ENCODE measurements at regions not wholly inside any gene's neighbourhood (a gene's known extent, or its start where the extent isn't known, plus 50 kb on each side); places are given as distances from the start of the nearest gene placed in this dataset.

DNA sequence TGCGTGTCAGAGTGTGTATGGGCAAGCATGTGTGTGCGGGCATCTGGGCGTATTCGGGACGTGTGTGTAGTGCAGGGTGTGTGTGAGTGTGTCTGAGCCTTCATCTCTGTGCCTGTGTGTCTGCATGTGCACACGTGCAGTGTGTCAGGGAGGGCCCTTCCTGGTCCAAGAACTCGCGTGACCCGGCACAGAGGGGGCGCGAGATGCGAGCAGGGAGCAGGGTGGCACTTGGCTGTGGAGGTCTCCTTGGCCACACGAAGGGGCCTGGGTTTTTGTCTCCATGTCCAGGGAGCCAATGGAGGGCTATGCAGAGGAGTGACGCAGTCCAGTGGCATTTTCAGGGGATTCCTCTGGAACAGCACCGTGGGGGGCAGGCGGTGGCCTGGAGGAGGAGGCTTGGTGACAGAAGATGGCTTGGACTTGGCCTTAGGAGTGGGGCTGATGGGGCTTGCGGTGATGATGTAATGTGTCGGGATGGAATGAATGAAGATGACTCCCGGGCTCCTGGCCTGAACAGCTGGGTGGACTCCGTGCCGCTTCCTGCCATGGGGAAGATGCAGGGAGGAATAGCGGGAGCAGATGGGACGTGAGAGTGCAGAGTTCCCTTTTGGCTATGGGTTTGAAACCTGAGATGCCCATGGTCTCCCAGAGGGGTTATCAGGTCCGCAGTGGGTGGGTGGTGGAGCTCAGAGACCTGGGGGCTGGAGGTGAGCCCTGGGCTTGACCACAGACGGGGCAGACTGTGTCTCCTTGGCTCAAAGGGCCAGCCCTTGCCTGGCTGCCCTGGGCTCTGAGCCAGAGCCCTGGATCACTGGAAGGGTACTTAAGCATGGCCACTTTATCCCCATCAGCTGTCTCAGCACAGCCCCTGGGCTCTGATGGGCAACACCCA lies 208.3 kb downstream of the PHETA1 start:
- H3K4me2 ChIP-seq (ENCODE audit: low read depth, low read length) = no peak overlapping the region
- no peaks in the 10 kb centered on the region for H3K27me3 ChIP-seq (replicated peaks; ENCODE audit: insufficient read depth, low read length)
- no peak overlapping the region for H2AFZ ChIP-seq (ENCODE audit: low read length)
- no peaks in the 10 kb centered on the region for H3K79me2 ChIP-seq (ENCODE audit: low read length)
- no peak overlapping the region for H3K4me3 ChIP-seq (ENCODE audit: low read length)
- H3K9me2 ChIP-seq (replicated peaks; ENCODE audit: insufficient read depth, low read length) = no peaks in the 10 kb centered on the region
- H3K4me1 ChIP-seq (ENCODE audit: low read length) = no peaks in the 10 kb centered on the region
- no peak overlapping the region for H3K27ac ChIP-seq (ENCODE audit: low read length)
- H3K9me3 ChIP-seq (replicated peaks; ENCODE audit: insufficient read depth, low read length) = no peaks in the 10 kb centered on the region
- no peak overlapping the region for H3K9ac ChIP-seq (ENCODE audit: low read length)
- TF ChIP-seq EZH2phosphoT487 (IDR thresholded peaks at IDR 0.05; ENCODE audit: low read length) = no peak
- TF ChIP-seq EZH2 (optimal IDR thresholded peaks at IDR 0.05; ENCODE audit: low read depth, low read length) = no peak
- TF ChIP-seq, protein P1, sequence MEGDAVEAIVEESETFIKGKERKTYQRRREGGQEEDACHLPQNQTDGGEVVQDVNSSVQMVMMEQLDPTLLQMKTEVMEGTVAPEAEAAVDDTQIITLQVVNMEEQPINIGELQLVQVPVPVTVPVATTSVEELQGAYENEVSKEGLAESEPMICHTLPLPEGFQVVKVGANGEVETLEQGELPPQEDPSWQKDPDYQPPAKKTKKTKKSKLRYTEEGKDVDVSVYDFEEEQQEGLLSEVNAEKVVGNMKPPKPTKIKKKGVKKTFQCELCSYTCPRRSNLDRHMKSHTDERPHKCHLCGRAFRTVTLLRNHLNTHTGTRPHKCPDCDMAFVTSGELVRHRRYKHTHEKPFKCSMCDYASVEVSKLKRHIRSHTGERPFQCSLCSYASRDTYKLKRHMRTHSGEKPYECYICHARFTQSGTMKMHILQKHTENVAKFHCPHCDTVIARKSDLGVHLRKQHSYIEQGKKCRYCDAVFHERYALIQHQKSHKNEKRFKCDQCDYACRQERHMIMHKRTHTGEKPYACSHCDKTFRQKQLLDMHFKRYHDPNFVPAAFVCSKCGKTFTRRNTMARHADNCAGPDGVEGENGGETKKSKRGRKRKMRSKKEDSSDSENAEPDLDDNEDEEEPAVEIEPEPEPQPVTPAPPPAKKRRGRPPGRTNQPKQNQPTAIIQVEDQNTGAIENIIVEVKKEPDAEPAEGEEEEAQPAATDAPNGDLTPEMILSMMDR (IDR thresholded peaks at IDR 0.05; ENCODE audit: low read length) = no peak
- no peaks in the 10 kb centered on the region for H3K36me3 ChIP-seq (replicated peaks; ENCODE audit: insufficient read depth, low read length)
- no peaks in the 10 kb centered on the region for H4K20me1 ChIP-seq (ENCODE audit: insufficient read depth, low read length)
- no peak for DNase-seq
- no peaks in the 10 kb centered on the region for H3F3A ChIP-seq (ENCODE audit: insufficient read depth, low read length)

DNA sequence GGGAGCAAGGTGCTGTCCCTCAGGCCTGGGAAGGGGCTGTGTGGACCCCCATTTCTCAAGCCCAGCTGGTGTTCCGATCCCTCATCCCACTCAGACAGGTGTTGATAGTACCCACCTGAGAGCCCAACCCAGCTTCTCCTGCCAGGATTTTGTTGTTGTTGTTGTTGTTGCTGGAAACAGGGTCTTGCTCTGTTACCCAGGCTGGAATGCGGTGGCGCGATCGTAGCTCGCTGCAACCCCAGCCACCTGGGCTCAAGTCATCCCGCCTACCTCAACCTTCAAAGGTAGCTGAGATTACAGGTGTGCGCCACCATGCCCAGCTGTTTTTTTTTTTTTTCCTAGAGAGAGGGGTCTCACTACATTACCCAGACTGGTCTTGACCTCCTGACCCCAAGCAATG lies 209.9 kb downstream of the PHETA1 start:
- H3K9me3 ChIP-seq (replicated peaks; ENCODE audit: insufficient read depth, low read length) = no peaks in the 10 kb centered on the region
- TF ChIP-seq, protein P1 (IDR thresholded peaks at IDR 0.05; ENCODE audit: low read length) = no peak
- TF ChIP-seq EZH2phosphoT487 (IDR thresholded peaks at IDR 0.05; ENCODE audit: low read length) = no peak
- TF ChIP-seq EZH2 (optimal IDR thresholded peaks at IDR 0.05; ENCODE audit: low read depth, low read length) = no peak
- H3F3A ChIP-seq (ENCODE audit: insufficient read depth, low read length) = no peaks in the 10 kb centered on the region
- no peak overlapping the region for H2AFZ ChIP-seq (ENCODE audit: low read length)
- H3K79me2 ChIP-seq (ENCODE audit: low read length) = no peaks in the 10 kb centered on the region
- DNase-seq = no peak
- no peak overlapping the region for H3K4me2 ChIP-seq (ENCODE audit: low read depth, low read length)
- no peaks in the 10 kb centered on the region for H4K20me1 ChIP-seq (ENCODE audit: insufficient read depth, low read length)
- no peak overlapping the region for H3K27ac ChIP-seq (ENCODE audit: low read length)
- no peaks in the 10 kb centered on the region for H3K27me3 ChIP-seq (replicated peaks; ENCODE audit: insufficient read depth, low read length)
- no peak overlapping the region for H3K4me3 ChIP-seq (ENCODE audit: low read length)
- no peaks in the 10 kb centered on the region for H3K36me3 ChIP-seq (replicated peaks; ENCODE audit: insufficient read depth, low read length)
- H3K9ac ChIP-seq (ENCODE audit: low read length) = no peak overlapping the region
- H3K4me1 ChIP-seq (ENCODE audit: low read length) = no peaks in the 10 kb centered on the region
- no peaks in the 10 kb centered on the region for H3K9me2 ChIP-seq (replicated peaks; ENCODE audit: insufficient read depth, low read length)

DNA sequence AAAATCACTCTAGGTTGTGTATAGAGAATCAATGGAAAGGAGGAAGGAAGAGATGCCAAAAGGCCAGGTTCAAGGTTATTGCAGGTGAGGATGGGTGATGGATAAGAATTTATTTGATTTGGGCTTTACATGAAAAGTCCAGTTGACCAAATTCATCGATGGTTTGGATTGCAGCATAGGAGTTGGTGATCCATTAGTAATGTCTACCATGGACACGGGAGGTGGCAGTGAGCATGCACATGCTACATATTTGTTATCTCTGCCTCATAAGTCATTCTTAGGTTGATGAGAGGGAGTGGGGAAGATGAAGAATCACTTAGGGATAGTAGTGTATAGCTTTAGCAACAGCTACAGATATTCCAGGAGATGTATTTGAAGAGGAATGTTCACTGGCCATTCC lies 211.4 kb downstream of the PHETA1 start:
- no peaks in the 10 kb centered on the region for H3K4me1 ChIP-seq (ENCODE audit: low read length)
- H3K27me3 ChIP-seq (replicated peaks; ENCODE audit: insufficient read depth, low read length) = no peaks in the 10 kb centered on the region; the same call in 1 of the 2 replicates
- H4K20me1 ChIP-seq (ENCODE audit: insufficient read depth, low read length) = no peaks in the 10 kb centered on the region
- H3K9me3 ChIP-seq (replicated peaks; ENCODE audit: insufficient read depth, low read length) = no peaks in the 10 kb centered on the region
- no peaks in the 10 kb centered on the region for H3K79me2 ChIP-seq (ENCODE audit: low read length)
- H3K36me3 ChIP-seq (replicated peaks; ENCODE audit: insufficient read depth, low read length) = no peaks in the 10 kb centered on the region
- no peaks in the 10 kb centered on the region for H3F3A ChIP-seq (ENCODE audit: insufficient read depth, low read length)
- no peak overlapping the region for H3K27ac ChIP-seq (ENCODE audit: low read length)
- no peak overlapping the region for H3K4me2 ChIP-seq (ENCODE audit: low read depth, low read length)
- no peak overlapping the region for H3K9ac ChIP-seq (ENCODE audit: low read length)
- TF ChIP-seq, protein P1 (IDR thresholded peaks at IDR 0.05; ENCODE audit: low read length) = no peak
- TF ChIP-seq EZH2 (optimal IDR thresholded peaks at IDR 0.05; ENCODE audit: low read depth, low read length) = no peak
- no peak for TF ChIP-seq EZH2phosphoT487 (IDR thresholded peaks at IDR 0.05; ENCODE audit: low read length)
- H3K9me2 ChIP-seq (replicated peaks; ENCODE audit: insufficient read depth, low read length) = no peaks in the 10 kb centered on the region
- DNase-seq = no peak
- no peak overlapping the region for H3K4me3 ChIP-seq (ENCODE audit: low read length)
- H2AFZ ChIP-seq (ENCODE audit: low read length) = no peak overlapping the region

Measured in MM.1S (cell line).